ENCODE measurements at regions not wholly inside any gene's neighbourhood (a gene's known extent, or its start where the extent isn't known, plus 50 kb on each side); places are given as distances from the start of the nearest gene placed in this dataset.
"Not testable (repeated sequence)": the region's sequence is repeated elsewhere in the genome, so short reads cannot be mapped to it uniquely, and the experiment has no call there.

GRCh38 chr3:30535525-30535924 is 70.9 kb upstream of the TGFBR2 start:
- no peak for DNase-seq

DNA sequence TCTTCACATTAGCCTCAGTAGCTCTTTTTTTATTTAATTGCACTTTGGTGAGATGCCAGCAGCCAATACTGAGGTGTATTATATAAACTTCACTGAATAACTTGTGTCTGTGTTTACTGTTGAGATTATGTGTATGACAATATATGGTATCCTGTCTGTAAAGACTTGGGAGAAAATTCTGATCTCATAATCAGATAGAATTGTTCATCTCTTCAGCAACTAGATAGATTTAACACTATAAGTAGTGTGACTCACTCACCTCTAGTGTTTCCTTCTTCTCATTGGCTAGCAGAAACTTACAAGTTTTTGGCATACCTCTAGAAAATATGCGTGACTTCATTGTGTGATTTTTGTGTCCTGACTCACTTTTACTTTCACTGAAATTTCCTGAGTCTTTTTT is 67.6 kb upstream of the TGFBR2 start:
- DNase-seq, result no peak

GRCh38 chr3:30539206-30539605 is 67.2 kb upstream of the TGFBR2 start:
- no peak for DNase-seq

GRCh38 chr3:30539772-30540171 is 66.6 kb upstream of the TGFBR2 start:
- DNase-seq, result no peak

GRCh38 chr3:30541156-30541555 is 65.2 kb upstream of the TGFBR2 start:
- DNase-seq, result not testable (repeated sequence)

- no peak for DNase-seq
Observed at GRCh38 chr3:30542897-30543296, 63.5 kb upstream of the TGFBR2 start.

- no peak for DNase-seq
Observed at GRCh38 chr3:30544812-30545211, 61.6 kb upstream of the TGFBR2 start.

DNA sequence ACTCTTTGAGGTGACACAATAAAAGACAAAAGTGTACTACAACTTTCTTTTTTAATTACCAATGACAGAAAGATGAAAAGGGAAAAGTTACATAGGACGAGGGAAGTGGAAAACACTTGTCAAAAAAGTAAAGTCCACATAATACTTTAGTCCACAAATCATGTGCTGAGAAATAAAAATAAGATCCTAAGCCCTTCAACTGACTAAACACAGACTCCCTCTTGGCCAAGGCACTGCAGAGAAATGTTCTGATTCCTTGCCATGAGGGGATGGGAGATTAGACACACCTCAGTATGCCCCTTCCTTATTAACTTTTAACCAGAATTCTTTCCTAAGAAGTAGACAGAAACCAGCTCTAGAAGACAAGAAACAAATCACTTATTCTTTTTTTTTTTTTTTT is 59.5 kb upstream of the TGFBR2 start:
- DNase-seq, result no peak

DNA sequence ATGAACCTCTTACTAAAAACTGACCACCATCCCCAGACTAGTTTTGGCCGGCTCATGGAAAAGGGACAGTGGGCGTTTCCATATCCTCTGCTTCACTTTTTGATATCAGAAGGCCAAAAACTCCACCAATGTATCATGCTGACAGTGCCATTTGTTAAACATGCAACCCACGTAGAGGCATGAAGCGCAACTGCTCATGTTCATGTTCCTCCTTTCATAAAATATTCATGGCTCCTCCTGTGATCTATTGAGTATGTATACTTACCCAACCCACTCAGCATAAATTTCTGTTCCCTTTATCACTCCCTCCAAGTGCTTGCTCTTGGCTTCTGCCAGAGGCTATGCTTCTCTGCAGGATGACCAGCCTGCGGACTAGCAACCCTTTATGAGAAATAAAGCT is 58.7 kb upstream of the TGFBR2 start:
- DNase-seq, result no peak

- DNase-seq, result no peak
Observed at GRCh38 chr3:30548600-30548999, 57.8 kb upstream of the TGFBR2 start.

DNA sequence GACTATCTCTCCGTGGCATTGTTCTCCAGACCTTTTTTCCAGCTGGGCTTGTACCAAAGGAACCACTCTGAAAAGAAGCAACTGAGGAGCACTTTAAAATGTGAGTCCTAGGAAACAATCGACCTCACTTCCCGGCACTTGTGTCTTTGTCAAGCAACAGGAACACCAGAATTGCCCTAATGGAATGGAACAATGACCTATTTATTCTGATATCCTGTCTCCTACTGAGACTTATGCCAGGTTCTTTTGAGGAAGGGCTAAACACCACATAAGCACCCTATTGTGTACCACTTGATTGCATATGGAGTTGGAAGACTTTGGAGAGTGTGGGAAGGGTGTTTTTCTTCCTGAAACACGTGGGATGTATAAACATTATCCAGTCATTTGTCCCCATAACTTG is 56.8 kb upstream of the TGFBR2 start:
- no peak for DNase-seq

- DNase-seq, result no peak
Observed at GRCh38 chr3:30550246-30550645, 56.2 kb upstream of the TGFBR2 start.

- no peak for DNase-seq
Observed at GRCh38 chr3:30551266-30551665, 55.1 kb upstream of the TGFBR2 start.

DNA sequence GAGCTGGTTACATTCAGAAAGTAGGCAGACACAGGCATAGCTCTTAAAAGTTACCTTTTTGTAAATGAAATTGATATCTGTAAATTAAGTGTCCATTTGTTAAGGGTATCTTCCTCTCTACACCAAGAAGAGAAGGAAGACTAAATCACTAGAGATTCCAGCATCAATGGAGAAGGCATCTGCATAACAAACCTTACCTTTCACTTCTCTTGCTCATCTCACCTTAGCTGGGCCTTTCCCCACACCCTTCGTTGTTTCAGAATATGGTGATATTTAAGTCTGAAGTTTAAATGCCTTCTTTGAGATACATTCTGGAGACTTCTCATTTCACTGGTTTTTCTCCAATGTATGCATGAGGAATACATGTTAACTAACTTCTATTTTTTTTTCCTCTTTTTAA is 54.5 kb upstream of the TGFBR2 start:
- no peak for DNase-seq

DNA sequence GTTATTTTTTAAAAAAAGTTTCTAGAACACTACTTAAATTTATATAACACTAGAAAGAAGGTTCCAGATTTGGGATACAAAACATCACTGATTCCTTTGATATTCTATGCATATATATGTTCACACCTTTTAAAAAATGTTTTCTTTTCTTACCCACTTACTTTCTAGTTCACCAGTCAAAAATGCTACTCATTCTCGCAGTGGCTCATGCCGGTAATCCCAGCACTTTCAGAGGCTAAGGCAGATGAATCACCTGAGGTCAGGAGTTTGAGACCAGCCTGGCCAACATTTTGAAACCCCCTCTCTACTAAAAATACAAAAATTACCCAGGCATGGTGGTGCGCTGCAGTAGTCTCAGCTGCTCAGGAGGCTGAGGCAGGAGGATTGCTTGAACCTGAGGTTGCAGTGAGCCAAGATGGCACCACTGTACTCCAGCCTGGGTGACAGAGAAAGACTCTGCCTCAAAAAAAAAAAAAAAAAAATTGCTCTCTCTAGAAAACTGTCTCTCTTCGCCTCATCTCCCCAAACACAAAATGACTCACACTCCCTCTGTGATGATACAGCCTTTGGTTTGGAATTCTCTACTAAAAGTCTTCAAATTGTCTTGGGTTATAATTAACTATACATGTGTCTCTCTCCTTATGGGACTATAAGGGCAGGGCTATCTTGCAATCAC is 52.6 kb upstream of the TGFBR2 start:
- DNase-seq, result no peak

- DNase-seq, result no peak
Observed at GRCh38 chr3:30554317-30554690, 52.1 kb upstream of the TGFBR2 start.

DNA sequence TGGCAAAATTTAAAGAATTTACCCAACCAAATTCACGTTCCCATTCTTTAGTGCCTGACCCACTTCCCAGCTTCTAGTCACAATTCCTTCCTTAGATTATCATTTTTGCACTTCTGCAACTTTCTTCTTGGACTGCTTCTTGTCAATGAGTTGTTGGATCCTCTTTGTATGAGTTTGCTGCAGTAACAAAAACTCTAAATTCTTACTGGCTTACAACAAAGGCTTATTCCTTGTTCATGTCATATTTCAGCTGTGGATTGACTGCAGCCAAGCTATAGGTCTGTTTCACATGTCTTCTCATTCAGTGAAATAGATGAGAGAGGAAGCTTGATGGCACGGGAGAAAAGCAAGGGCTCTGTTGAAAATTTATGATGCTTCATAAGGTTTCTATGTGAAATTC is 50.4 kb upstream of the TGFBR2 start:
- no peak for DNase-seq

Data from NCI-H524 (cell line).